GM21717 (cell line): ENCODE measurements at regions not wholly inside any gene's neighbourhood (a gene's known extent, or its start where the extent isn't known, plus 50 kb on each side); places are given as distances from the start of the nearest gene placed in this dataset.
"Not testable (repeated sequence)": the region's sequence is repeated elsewhere in the genome, so short reads cannot be mapped to it uniquely, and the experiment has no call there.

Source experiments
- ATAC-seq: cut with Tn5 transposase; IDR thresholded peaks from one replicate; pipeline ENCODE4 v1.9.1; 2021; ENCODE audit warnings: mild to moderate bottlenecking, moderate library complexity; ENCODE audit not compliant: unreplicated experiment

- ATAC-seq = no peak
These were observed 200.8 kb downstream of the RGS3 start for GRCh38 chr9:113664181-113664875.

- ATAC-seq = no peak
These were observed 201.5 kb downstream of the RGS3 start for GRCh38 chr9:113665064-113665463.

GRCh38 chr9:113665756-113666155 is 202.2 kb downstream of the RGS3 start:
- ATAC-seq = no peak

GRCh38 chr9:113668061-113668460 is 204.5 kb downstream of the RGS3 start:
- no peak for ATAC-seq

- no peak for ATAC-seq
These were observed 206.1 kb downstream of the RGS3 start for GRCh38 chr9:113669522-113670115.

- no peak for ATAC-seq
These were observed 202.4 kb upstream of the ZNF618 start for GRCh38 chr9:113673726-113674125.

GRCh38 chr9:113674436-113674835 is 201.7 kb upstream of the ZNF618 start:
- ATAC-seq = no peak

- no peak for ATAC-seq
These were observed 200.6 kb upstream of the ZNF618 start for GRCh38 chr9:113675475-113675941.

GRCh38 chr9:113677057-113677456 is 199.1 kb upstream of the ZNF618 start:
- no peak for ATAC-seq

- no peak for ATAC-seq
These were observed 198.5 kb upstream of the ZNF618 start for GRCh38 chr9:113677569-113677968.

GRCh38 chr9:113678119-113678858 is 197.8 kb upstream of the ZNF618 start:
- ATAC-seq = no peak

- ATAC-seq = no peak
These were observed 197.3 kb upstream of the ZNF618 start for GRCh38 chr9:113678859-113679256.

- ATAC-seq = no peak
These were observed 193.8 kb upstream of the ZNF618 start for GRCh38 chr9:113682297-113682771.

GRCh38 chr9:113685636-113686035 is 190.5 kb upstream of the ZNF618 start:
- not testable (repeated sequence) for ATAC-seq

- ATAC-seq = no peak
These were observed 188.9 kb upstream of the ZNF618 start for GRCh38 chr9:113687107-113687679.

- ATAC-seq = no peak
These were observed 188.3 kb upstream of the ZNF618 start for GRCh38 chr9:113687680-113688371.

- ATAC-seq = no peak
These were observed 185.9 kb upstream of the ZNF618 start for GRCh38 chr9:113690055-113690740.

- no peak for ATAC-seq
These were observed 183.9 kb upstream of the ZNF618 start for GRCh38 chr9:113692256-113692655.

GRCh38 chr9:113694912-113695311 is 181.2 kb upstream of the ZNF618 start:
- no peak for ATAC-seq

GRCh38 chr9:113695440-113695851 is 180.7 kb upstream of the ZNF618 start:
- ATAC-seq = no peak
